GM12878 (cell line): ENCODE measurements at regions not wholly inside any gene's neighbourhood (a gene's known extent, or its start where the extent isn't known, plus 50 kb on each side); places are given as distances from the start of the nearest gene placed in this dataset.

Experiments used
- ATAC-seq: fragments of 200-7000 bp; cut with Tn5 transposase; 3 replicates; pipeline ENCODE4 v1.9.1; 2020; ENCODE audit warnings: mild to moderate bottlenecking, moderate library complexity
- BruUV-seq: library from RNA; stranded (reverse); fragments of 400-500 nt; replicated peaks from 2 replicates; lab custom pipeline; 2021; lab: Mats Ljungman, UMichigan
- CTCF ChIA-PET: fragments of 300-600 bp; sonication (Branson Sonifier 250); formaldehyde crosslinking; extraction: SDS; loops from one replicate; lab custom pipeline; 2021; ENCODE audit warnings: inconsistent platforms; lab: Yijun Ruan, JAX
- POLR2A ChIA-PET: fragments of 350-600 bp; formaldehyde crosslinking; extraction: SDS; loops from one replicate; lab custom pipeline; 2021; ENCODE audit warnings: inconsistent platforms; lab: Charles Lee
- RAD21 ChIA-PET: fragments of 300-600 bp; sonication (Branson Sonifier 250); formaldehyde crosslinking; loops from one replicate; lab custom pipeline; 2023; ENCODE audit warnings: antibody characterized with exemption; ENCODE audit not compliant: unreplicated experiment; lab: Charles Lee
- SMC1A ChIA-PET: fragments of 300-600 bp; sonication (Branson Sonifier 250); formaldehyde crosslinking; loops from one replicate; lab custom pipeline; 2023; ENCODE audit not compliant: unreplicated experiment, uncharacterized antibody; lab: Charles Lee
- DNase-seq: peaks from one replicate; pipeline ENCODE4 v3.0.0-alpha.2; 2011; ENCODE audit warnings: low read depth, low spot score
- FAIRE-seq: peaks from 3 replicates; lab custom pipeline; 2011; peaks lifted over from hg19 to GRCh38; lab: Jason Lieb, UNC
- H2AFZ ChIP-seq: 2 replicates; pipeline ENCODE4 v1.6.0; 2011; ENCODE audit warnings: low read depth, low read length, control low read depth; ENCODE audit not compliant: control insufficient read depth
- H3K27ac ChIP-seq: 2 replicates; pipeline ENCODE4 v1.5.1; 2011; ENCODE audit warnings: control low read depth; ENCODE audit not compliant: control insufficient read depth, insufficient read depth
- H3K27me3 ChIP-seq, 2 experiments: replicated peaks in 1 of 2; 2 replicates each; pipeline versions ENCODE4 v1.6.0 to v1.6.1; 2011; ENCODE audit warnings: low read length in 1 of 2; ENCODE audit not compliant: control insufficient read depth in 2 of 2, insufficient read depth in 2 of 2
- H3K36me3 ChIP-seq, 2 experiments: 2 replicates each; pipeline ENCODE4 v1.5.1; 2011; ENCODE audit warnings: low read length in 1 of 2; ENCODE audit not compliant: control insufficient read depth in 2 of 2, insufficient read depth in 2 of 2
- H3K4me1 ChIP-seq: 2 replicates; pipeline ENCODE4 v1.6.1; 2011; ENCODE audit warnings: mild to moderate bottlenecking, low read length, moderate library complexity, mixed read lengths; ENCODE audit not compliant: control insufficient read depth, insufficient read depth
- H3K4me2 ChIP-seq: 2 replicates; pipeline ENCODE4 v1.6.0; 2011; ENCODE audit warnings: control low read depth; ENCODE audit not compliant: control insufficient read depth, insufficient read depth
- H3K4me3 ChIP-seq: fragments of 200-600 bp; sonication (generic); 2 replicates; pipeline ENCODE4 v1.5.1; 2016
- H3K79me2 ChIP-seq: 2 replicates; pipeline ENCODE4 v1.6.0; 2011; ENCODE audit warnings: low read length; ENCODE audit not compliant: control insufficient read depth, insufficient read depth
- H3K9ac ChIP-seq: 2 replicates; pipeline ENCODE4 v1.8.0; 2011; ENCODE audit warnings: low read length, control low read depth, mixed read lengths; ENCODE audit not compliant: control insufficient read depth, insufficient read depth
- H3K9me3 ChIP-seq: replicated peaks from 3 replicates; pipeline ENCODE4 v1.5.1; 2011; ENCODE audit warnings: mild to moderate bottlenecking, low read length; ENCODE audit not compliant: control insufficient read depth, insufficient read depth
- H4K20me1 ChIP-seq: 2 replicates; pipeline ENCODE4 v1.6.0; 2011; ENCODE audit not compliant: control insufficient read depth, insufficient read depth
- ATF7 ChIP-seq: fragments of 450-650 bp; IDR thresholded peaks from 2 replicates; pipeline ENCODE4 v1.6.1; 2016; ENCODE audit warnings: low read depth, mild to moderate bottlenecking
- ETV6 ChIP-seq, 2 experiments: fragments of 450-650 bp in 1 of 2; IDR thresholded peaks in 1 of 2; conservative IDR thresholded peaks in 1 of 2; 2 replicates each; pipeline ENCODE4 v1.6.1; 2014; ENCODE audit warnings: antibody characterized with exemption in 1 of 2, borderline replicate concordance in 1 of 2, low read depth in 1 of 2, mild to moderate bottlenecking in 1 of 2, moderate library complexity in 1 of 2
- FOS ChIP-seq: IDR thresholded peaks from 3 replicates; pipeline ENCODE4 v1.6.1; 2011; ENCODE audit warnings: borderline replicate concordance; ENCODE audit not compliant: insufficient read length; ENCODE audit errors: extremely low read depth
- FOXM1 ChIP-seq: IDR thresholded peaks from 2 replicates; pipeline ENCODE4 v1.6.1; 2012; ENCODE audit warnings: low read depth, mild to moderate bottlenecking, inconsistent platforms, low read length, moderate library complexity
- GATAD2B ChIP-seq: fragments of 450-650 bp; conservative IDR thresholded peaks from 2 replicates; pipeline ENCODE4 v1.6.1; 2017; ENCODE audit warnings: low read depth, mild to moderate bottlenecking, moderate library complexity
- LARP7 ChIP-seq: fragments of 450-650 bp; IDR thresholded peaks from 2 replicates; pipeline ENCODE4 v1.6.1; 2017; ENCODE audit warnings: mild to moderate bottlenecking
- MEF2A ChIP-seq: IDR thresholded peaks from 2 replicates; pipeline ENCODE4 v1.6.1; 2011; ENCODE audit warnings: low read depth, mild to moderate bottlenecking, low read length, moderate library complexity; ENCODE audit not compliant: insufficient read depth
- REST ChIP-seq: IDR thresholded peaks from 2 replicates; pipeline ENCODE4 v1.6.1; 2012; ENCODE audit warnings: mild to moderate bottlenecking, low read depth, low read length
- STAT1 ChIP-seq: fragments of 450-650 bp; conservative IDR thresholded peaks from 2 replicates; pipeline ENCODE4 v1.6.1; 2014; ENCODE audit warnings: antibody characterized with exemption, mild to moderate bottlenecking
- SUZ12 ChIP-seq: fragments of 200-600 bp; sonication (generic); IDR thresholded peaks from one replicate; pipeline ENCODE4 v1.6.1; 2018; ENCODE audit warnings: antibody characterized with exemption, mild to moderate bottlenecking; ENCODE audit not compliant: unreplicated experiment
- WRNIP1 ChIP-seq: IDR thresholded peaks from 2 replicates; pipeline ENCODE4 v1.6.1; 2011; ENCODE audit warnings: low read depth, low read length, improper control_type of control experiment, borderline replicate concordance
- ZBED1 ChIP-seq: IDR thresholded peaks from 2 replicates; pipeline ENCODE4 v1.6.1; 2016; ENCODE audit warnings: borderline replicate concordance
- WGBS: methylation state at CpG from one replicate; pipeline ENCODE4 v1.1.6; 2016; ENCODE audit warnings: low lambda C conversion rate; ENCODE audit not compliant: insufficient replicate concordance, insufficient coverage; ENCODE audit errors: missing lambda C conversion rate; 5-methylcytosine and 5-hydroxymethylcytosine counted together
- in situ Hi-C: fragments of 300-500 bp; cut with MboI; formaldehyde crosslinking; loops from 9 replicates; pipeline ENCODE4 v1.14.3; 2018; ENCODE audit warnings: mixed read lengths
- intact Hi-C: fragments of 100-400 bp; cut with micrococcal nuclease; formaldehyde crosslinking; loops from one replicate; pipeline ENCODE4 v1.14.2; 2022; ENCODE audit not compliant: unreplicated experiment

GRCh38 chr10:53570221-53570620, 797.6 kb upstream of the MBL2 start (continued):
- TF ChIP-seq REST (no peak), WRNIP1 (no peak), SUZ12 (no peak)
- TF ChIP-seq, all 136 proteins: peak for 0

GRCh38 chr10:53569455-53569854, 796.9 kb upstream of the MBL2 start:
- ChIA-PET POLR2A (interaction anchor here (0.6 kb wide), 1 partner anchor 1461 kb away, joined by 4 read pairs; no protein-coding TSS in a partner anchor), SMC1A (interaction anchor here (1.0 to 1.3 kb wide), 2 partner anchors 8 to 11 kb away, joined by 3 read pairs; no protein-coding TSS in a partner anchor), CTCF (interaction anchor here (0.8 to 1.3 kb wide), 2 partner anchors 11 to 226 kb away, joined by 3 to 4 read pairs; no protein-coding TSS in a partner anchor), RAD21 (no interaction called here)
- Histone ChIP-seq H3K4me2 (no peak overlapping the region), H3K9me3 (no peaks in the 10 kb centered on the region), H3K9ac (no peak overlapping the region), H3K27ac (no peak overlapping the region), H2AFZ (no peak overlapping the region), H3K4me1 (no peaks in the 10 kb centered on the region), H3K79me2 (no peaks in the 10 kb centered on the region), H3K36me3 (no peaks in the 10 kb centered on the region), H4K20me1 (no peaks in the 10 kb centered on the region), H3K4me3 (no peak overlapping the region), H3K27me3 (no peaks in the 10 kb centered on the region)
- in situ Hi-C loops = no loop called here
- no peak for FAIRE-seq
- BruUV-seq = no TSS peak
- no peak for DNase-seq
- no peak for ATAC-seq
- 0% methylated on average over 3 of the region's 3 CpGs for WGBS
- intact Hi-C loops = no loop called here
- TF ChIP-seq ATF7 = no peak
- no peak for TF ChIP-seq MEF2A
- TF ChIP-seq GATAD2B = no peak
- TF ChIP-seq ZBED1 = no peak
- no peak for TF ChIP-seq ETV6 (conservative IDR thresholded peaks at IDR 0.05 in 1 of 2, IDR thresholded peaks at IDR 0.05 in 1 of 2; ENCODE audit: borderline replicate concordance in 1 of 2, low read depth in 1 of 2)
- TF ChIP-seq STAT1 = no peak
- no peak for TF ChIP-seq FOXM1
- no peak for TF ChIP-seq FOS
- TF ChIP-seq LARP7 = no peak
